Hepatocyte (in vitro differentiated cells): ENCODE measurements at regions not wholly inside any gene's neighbourhood (a gene's known extent, or its start where the extent isn't known, plus 50 kb on each side); places are given as distances from the start of the nearest gene placed in this dataset.

ENCODE experiments used
- EZH2phosphoT487 ChIP-seq: fragments of 200-600 bp; sonication (generic); IDR thresholded peaks from one replicate; pipeline ENCODE4 v1.6.1; 2018; ENCODE audit warnings: antibody characterized with exemption, mild to moderate bottlenecking, low read depth, moderate library complexity; ENCODE audit not compliant: unreplicated experiment, severe bottlenecking
- TF ChIP-seq, protein P1 (sequence below): fragments of 200-600 bp; sonication (generic); IDR thresholded peaks from 2 replicates; pipeline ENCODE4 v1.5.1; 2016; ENCODE audit warnings: antibody characterized with exemption, mild to moderate bottlenecking; ENCODE audit not compliant: poor library complexity

DNA sequence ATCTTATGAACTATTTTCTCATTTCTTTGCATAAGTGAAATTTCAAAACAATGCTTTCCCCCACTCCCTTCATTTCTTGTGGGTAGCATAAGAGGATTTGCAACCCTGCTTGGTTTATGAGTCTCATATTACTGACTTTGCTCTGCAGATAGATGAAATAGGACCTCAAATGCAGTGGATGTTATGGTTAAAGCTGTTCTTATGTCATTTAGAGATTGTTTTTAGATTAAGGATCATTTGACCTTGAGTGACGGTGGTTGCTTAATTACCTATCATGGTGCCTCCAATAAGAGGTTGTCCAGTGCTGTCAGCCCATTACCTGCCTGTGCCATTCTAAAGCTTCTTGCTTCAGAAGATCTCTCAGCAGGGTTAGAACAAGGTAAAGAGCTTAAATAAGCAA lies 351.4 kb upstream of the ATP2B1 start:
- TF ChIP-seq, protein P1, sequence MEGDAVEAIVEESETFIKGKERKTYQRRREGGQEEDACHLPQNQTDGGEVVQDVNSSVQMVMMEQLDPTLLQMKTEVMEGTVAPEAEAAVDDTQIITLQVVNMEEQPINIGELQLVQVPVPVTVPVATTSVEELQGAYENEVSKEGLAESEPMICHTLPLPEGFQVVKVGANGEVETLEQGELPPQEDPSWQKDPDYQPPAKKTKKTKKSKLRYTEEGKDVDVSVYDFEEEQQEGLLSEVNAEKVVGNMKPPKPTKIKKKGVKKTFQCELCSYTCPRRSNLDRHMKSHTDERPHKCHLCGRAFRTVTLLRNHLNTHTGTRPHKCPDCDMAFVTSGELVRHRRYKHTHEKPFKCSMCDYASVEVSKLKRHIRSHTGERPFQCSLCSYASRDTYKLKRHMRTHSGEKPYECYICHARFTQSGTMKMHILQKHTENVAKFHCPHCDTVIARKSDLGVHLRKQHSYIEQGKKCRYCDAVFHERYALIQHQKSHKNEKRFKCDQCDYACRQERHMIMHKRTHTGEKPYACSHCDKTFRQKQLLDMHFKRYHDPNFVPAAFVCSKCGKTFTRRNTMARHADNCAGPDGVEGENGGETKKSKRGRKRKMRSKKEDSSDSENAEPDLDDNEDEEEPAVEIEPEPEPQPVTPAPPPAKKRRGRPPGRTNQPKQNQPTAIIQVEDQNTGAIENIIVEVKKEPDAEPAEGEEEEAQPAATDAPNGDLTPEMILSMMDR: no peak
- no peak for TF ChIP-seq EZH2phosphoT487
